ENCODE measurements at regions not wholly inside any gene's neighbourhood (a gene's known extent, or its start where the extent isn't known, plus 50 kb on each side); places are given as distances from the start of the nearest gene placed in this dataset.

GRCh38 chr3:70568626-70569025, 256.2 kb upstream of the MDFIC2 start (continued):
- TF ChIP-seq ETV6 (IDR thresholded peaks at IDR 0.05; ENCODE audit: borderline replicate concordance in 1 of 2, low read depth in 2 of 2, low read length in 1 of 2) (no peak), ETV6 (CRISPR knock-in tag; IDR thresholded peaks at IDR 0.05; ENCODE audit: borderline replicate concordance) (no peak), BDP1 (IDR thresholded peaks at IDR 0.05; ENCODE audit: insufficient read depth, insufficient read length) (no peak), CREM (IDR thresholded peaks at IDR 0.05; ENCODE audit: low read depth) (no peak), PHTF2 (CRISPR knock-in tag; IDR thresholded peaks at IDR 0.05) (no peak), ZNF77 (CRISPR knock-in tag; IDR thresholded peaks at IDR 0.05) (no peak), RAD21 (CRISPR knock-in tag; conservative IDR thresholded peaks at IDR 0.05 in 1 of 2, IDR thresholded peaks at IDR 0.05 in 1 of 2) (no peak), BRD4 (IDR thresholded peaks at IDR 0.05) (no peak)
- TF ChIP-seq, protein P1, sequence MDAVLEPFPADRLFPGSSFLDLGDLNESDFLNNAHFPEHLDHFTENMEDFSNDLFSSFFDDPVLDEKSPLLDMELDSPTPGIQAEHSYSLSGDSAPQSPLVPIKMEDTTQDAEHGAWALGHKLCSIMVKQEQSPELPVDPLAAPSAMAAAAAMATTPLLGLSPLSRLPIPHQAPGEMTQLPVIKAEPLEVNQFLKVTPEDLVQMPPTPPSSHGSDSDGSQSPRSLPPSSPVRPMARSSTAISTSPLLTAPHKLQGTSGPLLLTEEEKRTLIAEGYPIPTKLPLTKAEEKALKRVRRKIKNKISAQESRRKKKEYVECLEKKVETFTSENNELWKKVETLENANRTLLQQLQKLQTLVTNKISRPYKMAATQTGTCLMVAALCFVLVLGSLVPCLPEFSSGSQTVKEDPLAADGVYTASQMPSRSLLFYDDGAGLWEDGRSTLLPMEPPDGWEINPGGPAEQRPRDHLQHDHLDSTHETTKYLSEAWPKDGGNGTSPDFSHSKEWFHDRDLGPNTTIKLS (IDR thresholded peaks at IDR 0.05; ENCODE audit: borderline replicate concordance, low read depth) = no peak
- TF ChIP-seq, protein P2, sequence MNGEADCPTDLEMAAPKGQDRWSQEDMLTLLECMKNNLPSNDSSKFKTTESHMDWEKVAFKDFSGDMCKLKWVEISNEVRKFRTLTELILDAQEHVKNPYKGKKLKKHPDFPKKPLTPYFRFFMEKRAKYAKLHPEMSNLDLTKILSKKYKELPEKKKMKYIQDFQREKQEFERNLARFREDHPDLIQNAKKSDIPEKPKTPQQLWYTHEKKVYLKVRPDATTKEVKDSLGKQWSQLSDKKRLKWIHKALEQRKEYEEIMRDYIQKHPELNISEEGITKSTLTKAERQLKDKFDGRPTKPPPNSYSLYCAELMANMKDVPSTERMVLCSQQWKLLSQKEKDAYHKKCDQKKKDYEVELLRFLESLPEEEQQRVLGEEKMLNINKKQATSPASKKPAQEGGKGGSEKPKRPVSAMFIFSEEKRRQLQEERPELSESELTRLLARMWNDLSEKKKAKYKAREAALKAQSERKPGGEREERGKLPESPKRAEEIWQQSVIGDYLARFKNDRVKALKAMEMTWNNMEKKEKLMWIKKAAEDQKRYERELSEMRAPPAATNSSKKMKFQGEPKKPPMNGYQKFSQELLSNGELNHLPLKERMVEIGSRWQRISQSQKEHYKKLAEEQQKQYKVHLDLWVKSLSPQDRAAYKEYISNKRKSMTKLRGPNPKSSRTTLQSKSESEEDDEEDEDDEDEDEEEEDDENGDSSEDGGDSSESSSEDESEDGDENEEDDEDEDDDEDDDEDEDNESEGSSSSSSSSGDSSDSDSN (IDR thresholded peaks at IDR 0.05; ENCODE audit: borderline replicate concordance in 1 of 2, low read depth in 2 of 2, low read length in 2 of 2) = no peak
